Fibroblast of lung (primary cell): ENCODE measurements at regions not wholly inside any gene's neighbourhood (a gene's known extent, or its start where the extent isn't known, plus 50 kb on each side); places are given as distances from the start of the nearest gene placed in this dataset.

Experiments
- EZH2 ChIP-seq: IDR thresholded peaks from 2 replicates; pipeline ENCODE4 v1.5.1; 2012; ENCODE audit warnings: low read length, control low read depth, mild to moderate bottlenecking; ENCODE audit errors: missing control alignments
- TF ChIP-seq, protein P1 (sequence below), 2 donors: IDR thresholded peaks in 1 of 2; conservative IDR thresholded peaks in 1 of 2; 1 replicate in 1 of 2; 2 replicates in 1 of 2; pipeline ENCODE4 v1.5.1; 2011 to 2012; ENCODE audit warnings: low read length in 2 of 2, control low read depth in 1 of 2, inconsistent platforms in 1 of 2, low read depth in 1 of 2, mild to moderate bottlenecking in 1 of 2

- TF ChIP-seq, protein P1, sequence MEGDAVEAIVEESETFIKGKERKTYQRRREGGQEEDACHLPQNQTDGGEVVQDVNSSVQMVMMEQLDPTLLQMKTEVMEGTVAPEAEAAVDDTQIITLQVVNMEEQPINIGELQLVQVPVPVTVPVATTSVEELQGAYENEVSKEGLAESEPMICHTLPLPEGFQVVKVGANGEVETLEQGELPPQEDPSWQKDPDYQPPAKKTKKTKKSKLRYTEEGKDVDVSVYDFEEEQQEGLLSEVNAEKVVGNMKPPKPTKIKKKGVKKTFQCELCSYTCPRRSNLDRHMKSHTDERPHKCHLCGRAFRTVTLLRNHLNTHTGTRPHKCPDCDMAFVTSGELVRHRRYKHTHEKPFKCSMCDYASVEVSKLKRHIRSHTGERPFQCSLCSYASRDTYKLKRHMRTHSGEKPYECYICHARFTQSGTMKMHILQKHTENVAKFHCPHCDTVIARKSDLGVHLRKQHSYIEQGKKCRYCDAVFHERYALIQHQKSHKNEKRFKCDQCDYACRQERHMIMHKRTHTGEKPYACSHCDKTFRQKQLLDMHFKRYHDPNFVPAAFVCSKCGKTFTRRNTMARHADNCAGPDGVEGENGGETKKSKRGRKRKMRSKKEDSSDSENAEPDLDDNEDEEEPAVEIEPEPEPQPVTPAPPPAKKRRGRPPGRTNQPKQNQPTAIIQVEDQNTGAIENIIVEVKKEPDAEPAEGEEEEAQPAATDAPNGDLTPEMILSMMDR (conservative IDR thresholded peaks at IDR 0.05 in 1 of 2, IDR thresholded peaks at IDR 0.05 in 1 of 2; ENCODE audit: low read depth in 1 of 2, low read length in 2 of 2): no peak
- TF ChIP-seq EZH2: no peak
These were observed 1822.4 kb upstream of the SEL1L start for GRCh38 chr14:83356080-83356479.
